ENCODE measurements at regions not wholly inside any gene's neighbourhood (a gene's known extent, or its start where the extent isn't known, plus 50 kb on each side); places are given as distances from the start of the nearest gene placed in this dataset.

DNA sequence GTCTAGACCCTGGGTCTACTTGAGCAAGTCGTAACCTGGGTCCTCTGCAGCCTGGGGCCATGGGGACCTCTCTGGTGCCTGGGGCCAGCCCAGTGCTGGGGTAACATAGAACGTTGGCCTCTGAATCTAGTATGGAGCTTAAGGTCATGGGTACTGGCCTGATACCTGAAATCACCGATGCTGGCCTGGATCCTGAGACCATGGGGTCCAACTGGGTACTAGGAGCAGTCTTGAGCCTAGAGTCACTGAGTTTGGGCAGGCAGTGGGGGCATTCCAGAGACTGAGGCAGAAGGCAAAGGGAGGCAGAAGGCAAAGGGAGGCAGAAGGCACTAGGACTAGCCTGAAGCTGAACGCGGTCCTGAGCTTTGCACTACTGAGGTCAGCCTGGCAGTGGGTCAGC is 1121.1 kb upstream of the PRR20A start:
- DNase-seq (ENCODE audit: low spot score, unreplicated experiment): no peak
- no peaks in the 10 kb centered on the region for H3K4me1 Mint-ChIP-seq (ENCODE audit: low read depth)
- no peak overlapping the region for H3K27ac Mint-ChIP-seq
- H3K27me3 Mint-ChIP-seq: no peaks in the 10 kb centered on the region
- TF ChIP-seq, protein P1, sequence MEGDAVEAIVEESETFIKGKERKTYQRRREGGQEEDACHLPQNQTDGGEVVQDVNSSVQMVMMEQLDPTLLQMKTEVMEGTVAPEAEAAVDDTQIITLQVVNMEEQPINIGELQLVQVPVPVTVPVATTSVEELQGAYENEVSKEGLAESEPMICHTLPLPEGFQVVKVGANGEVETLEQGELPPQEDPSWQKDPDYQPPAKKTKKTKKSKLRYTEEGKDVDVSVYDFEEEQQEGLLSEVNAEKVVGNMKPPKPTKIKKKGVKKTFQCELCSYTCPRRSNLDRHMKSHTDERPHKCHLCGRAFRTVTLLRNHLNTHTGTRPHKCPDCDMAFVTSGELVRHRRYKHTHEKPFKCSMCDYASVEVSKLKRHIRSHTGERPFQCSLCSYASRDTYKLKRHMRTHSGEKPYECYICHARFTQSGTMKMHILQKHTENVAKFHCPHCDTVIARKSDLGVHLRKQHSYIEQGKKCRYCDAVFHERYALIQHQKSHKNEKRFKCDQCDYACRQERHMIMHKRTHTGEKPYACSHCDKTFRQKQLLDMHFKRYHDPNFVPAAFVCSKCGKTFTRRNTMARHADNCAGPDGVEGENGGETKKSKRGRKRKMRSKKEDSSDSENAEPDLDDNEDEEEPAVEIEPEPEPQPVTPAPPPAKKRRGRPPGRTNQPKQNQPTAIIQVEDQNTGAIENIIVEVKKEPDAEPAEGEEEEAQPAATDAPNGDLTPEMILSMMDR (IDR thresholded peaks at IDR 0.05; ENCODE audit: unreplicated experiment): no peak
- H3K36me3 Mint-ChIP-seq (ENCODE audit: insufficient read depth): no peaks in the 10 kb centered on the region
- no peaks in the 10 kb centered on the region for H3K9me3 Mint-ChIP-seq (ENCODE audit: low read depth)
- H3K4me3 Mint-ChIP-seq (ENCODE audit: low read depth): no peak overlapping the region

DNA sequence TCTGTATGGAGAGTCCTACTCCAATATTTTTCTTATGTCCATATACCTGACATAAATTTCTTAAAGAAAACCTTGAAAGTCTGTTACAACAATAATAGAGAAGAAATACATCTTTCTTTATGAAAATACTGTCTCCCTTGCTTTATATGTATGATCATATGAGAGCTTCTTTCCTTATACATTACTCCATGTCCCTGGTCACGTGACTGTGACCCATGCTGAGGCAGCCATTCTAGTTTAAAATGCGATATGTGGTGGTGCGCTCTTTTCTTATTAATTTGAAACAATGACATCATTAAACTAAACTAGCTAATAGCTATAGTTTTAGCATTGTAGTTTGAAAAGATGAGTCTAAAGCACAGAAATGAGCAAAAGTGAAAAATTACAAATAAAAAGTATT is 1120.3 kb upstream of the PRR20A start:
- no peaks in the 10 kb centered on the region for H3K9me3 Mint-ChIP-seq (ENCODE audit: low read depth)
- no peak overlapping the region for H3K27ac Mint-ChIP-seq
- no peak for DNase-seq (ENCODE audit: low spot score, unreplicated experiment)
- no peak overlapping the region for H3K4me3 Mint-ChIP-seq (ENCODE audit: low read depth)
- no peaks in the 10 kb centered on the region for H3K4me1 Mint-ChIP-seq (ENCODE audit: low read depth)
- no peaks in the 10 kb centered on the region for H3K27me3 Mint-ChIP-seq
- H3K36me3 Mint-ChIP-seq (ENCODE audit: insufficient read depth): no peaks in the 10 kb centered on the region
- TF ChIP-seq, protein P1 (IDR thresholded peaks at IDR 0.05; ENCODE audit: unreplicated experiment): no peak

DNA sequence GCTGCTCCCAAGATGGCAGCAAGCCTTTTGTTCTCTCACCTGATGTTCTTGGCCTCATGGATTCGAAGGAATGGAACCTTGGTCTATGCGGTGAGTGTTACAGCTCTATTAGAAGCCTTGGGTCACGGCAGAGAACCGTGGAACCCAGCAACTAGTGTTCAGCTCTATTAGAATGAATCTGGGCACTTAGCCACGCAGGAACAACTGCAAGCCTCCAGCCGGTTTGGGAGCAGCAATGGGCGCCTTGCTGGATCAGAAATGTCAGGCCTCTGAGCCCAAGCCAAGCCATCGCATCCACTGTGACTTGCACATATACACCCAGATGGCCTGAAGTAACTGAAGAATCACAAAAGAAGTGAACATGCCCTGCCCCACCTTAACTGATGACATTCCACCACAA is 1100.7 kb upstream of the PRR20A start:
- no peak overlapping the region for H3K4me3 Mint-ChIP-seq (ENCODE audit: low read depth)
- no peaks in the 10 kb centered on the region for H3K27me3 Mint-ChIP-seq
- no peaks in the 10 kb centered on the region for H3K9me3 Mint-ChIP-seq (ENCODE audit: low read depth)
- H3K4me1 Mint-ChIP-seq (ENCODE audit: low read depth): no peaks in the 10 kb centered on the region
- DNase-seq (ENCODE audit: low spot score, unreplicated experiment): no peak
- no peaks in the 10 kb centered on the region for H3K36me3 Mint-ChIP-seq (ENCODE audit: insufficient read depth)
- H3K27ac Mint-ChIP-seq: no peak overlapping the region
- TF ChIP-seq, protein P1 (IDR thresholded peaks at IDR 0.05; ENCODE audit: unreplicated experiment): no peak

DNA sequence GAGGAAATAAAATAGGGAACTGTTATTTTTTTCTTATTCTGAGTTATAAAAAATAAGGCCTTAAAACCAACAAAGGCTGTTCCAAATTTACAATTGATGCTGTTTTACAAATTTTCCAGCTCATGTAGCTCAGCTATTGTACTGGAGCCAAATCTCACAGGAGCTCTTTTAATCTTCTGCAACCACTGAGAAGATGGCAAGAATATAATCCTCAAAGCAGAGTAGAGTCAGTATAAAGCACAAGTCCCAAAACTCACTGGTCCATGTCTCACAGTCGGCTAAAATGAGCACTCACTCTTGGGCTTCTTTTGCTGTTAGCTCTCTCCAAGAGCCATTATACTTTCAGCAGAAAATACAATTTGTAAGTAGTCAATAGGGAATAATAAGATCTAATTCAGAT is 1074.4 kb upstream of the PRR20A start:
- H3K36me3 Mint-ChIP-seq (ENCODE audit: insufficient read depth): no peaks in the 10 kb centered on the region
- TF ChIP-seq, protein P1 (IDR thresholded peaks at IDR 0.05; ENCODE audit: unreplicated experiment): no peak
- H3K4me1 Mint-ChIP-seq (ENCODE audit: low read depth): no peaks in the 10 kb centered on the region
- no peak overlapping the region for H3K27ac Mint-ChIP-seq
- H3K9me3 Mint-ChIP-seq (ENCODE audit: low read depth): no peaks in the 10 kb centered on the region
- no peak overlapping the region for H3K4me3 Mint-ChIP-seq (ENCODE audit: low read depth)
- DNase-seq (ENCODE audit: low spot score, unreplicated experiment): no peak
- H3K27me3 Mint-ChIP-seq: no peaks in the 10 kb centered on the region

DNA sequence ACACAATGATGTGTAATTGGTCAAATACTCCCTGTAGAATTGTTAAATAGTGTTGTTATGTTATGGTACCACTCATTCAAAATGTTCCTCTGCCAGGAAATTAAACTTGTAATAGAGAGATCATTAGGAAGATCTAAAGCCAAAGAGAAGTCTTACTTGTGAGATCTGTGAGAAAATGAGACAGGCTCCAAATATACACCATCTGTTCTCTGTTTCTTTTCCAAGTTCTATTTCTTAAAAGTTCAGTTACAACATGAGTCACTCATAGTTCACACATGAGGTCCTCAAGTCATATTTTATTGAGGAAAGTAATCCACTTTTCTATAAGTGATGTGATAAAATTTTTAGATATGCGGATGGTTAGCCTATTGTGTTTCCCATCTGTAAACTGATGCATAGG is 1038.1 kb upstream of the PRR20A start:
- Mint-ChIP-seq H3K4me1 (ENCODE audit: low read depth) (no peaks in the 10 kb centered on the region), H3K27me3 (no peaks in the 10 kb centered on the region), H3K9me3 (ENCODE audit: low read depth) (peaks cover 7% of the 10 kb centered on the region), H3K36me3 (ENCODE audit: insufficient read depth) (no peaks in the 10 kb centered on the region), H3K27ac (no peak overlapping the region), H3K4me3 (ENCODE audit: low read depth) (no peak overlapping the region)
- TF ChIP-seq, protein P1 (IDR thresholded peaks at IDR 0.05; ENCODE audit: unreplicated experiment): no peak
- DNase-seq (ENCODE audit: low spot score, unreplicated experiment): no peak
